ENCODE measurements at regions not wholly inside any gene's neighbourhood (a gene's known extent, or its start where the extent isn't known, plus 50 kb on each side); places are given as distances from the start of the nearest gene placed in this dataset.

- Histone ChIP-seq H3K79me2 (ENCODE audit: insufficient read depth, low read depth) (no peaks in the 10 kb centered on the region), H3K9ac (no peak overlapping the region), H3K4me3 (IDR thresholded peaks at IDR 0.05; ENCODE audit: insufficient read depth, low read depth, low read length) (no peak overlapping the region), H2AFZ (ENCODE audit: low read depth) (no peak overlapping the region), H4K20me1 (ENCODE audit: insufficient read depth) (no peaks in the 10 kb centered on the region), H3K27ac (no peak overlapping the region), H3K4me2 (no peak overlapping the region), H3K4me1 (ENCODE audit: low read depth, poor library complexity, severe bottlenecking) (no peaks in the 10 kb centered on the region), H3K27me3 (ENCODE audit: insufficient read depth, low read depth) (no peaks in the 10 kb centered on the region), H3K36me3 (ENCODE audit: insufficient read depth) (no peaks in the 10 kb centered on the region)
- TF ChIP-seq CTCF (conservative IDR thresholded peaks at IDR 0.05; ENCODE audit: low read depth, low read length), result no peak
Measured at GRCh38 chr4:105023668-105024055, 123.0 kb upstream of the TET2 start.

- H2AFZ ChIP-seq (ENCODE audit: low read depth), result no peak overlapping the region
- no peak overlapping the region for H3K9ac ChIP-seq
- no peaks in the 10 kb centered on the region for H3K4me1 ChIP-seq (ENCODE audit: low read depth, poor library complexity, severe bottlenecking)
- no peak overlapping the region for H3K27ac ChIP-seq
- H3K36me3 ChIP-seq (ENCODE audit: insufficient read depth), result no peaks in the 10 kb centered on the region
- no peak overlapping the region for H3K4me3 ChIP-seq (IDR thresholded peaks at IDR 0.05; ENCODE audit: insufficient read depth, low read depth, low read length)
- no peak overlapping the region for H3K4me2 ChIP-seq
- H3K79me2 ChIP-seq (ENCODE audit: insufficient read depth, low read depth), result no peaks in the 10 kb centered on the region
- no peaks in the 10 kb centered on the region for H4K20me1 ChIP-seq (ENCODE audit: insufficient read depth)
- no peak for TF ChIP-seq CTCF (conservative IDR thresholded peaks at IDR 0.05; ENCODE audit: low read depth, low read length)
- no peaks in the 10 kb centered on the region for H3K27me3 ChIP-seq (ENCODE audit: insufficient read depth, low read depth)
Measured at GRCh38 chr4:105025263-105026017, 121.2 kb upstream of the TET2 start.

GRCh38 chr4:105036991-105037390 is 109.7 kb upstream of the TET2 start:
- Histone ChIP-seq H2AFZ (ENCODE audit: low read depth) (no peak overlapping the region), H3K27ac (no peak overlapping the region), H4K20me1 (ENCODE audit: insufficient read depth) (no peaks in the 10 kb centered on the region), H3K27me3 (ENCODE audit: insufficient read depth, low read depth) (no peaks in the 10 kb centered on the region), H3K79me2 (ENCODE audit: insufficient read depth, low read depth) (no peaks in the 10 kb centered on the region), H3K4me1 (ENCODE audit: low read depth, poor library complexity, severe bottlenecking) (no peaks in the 10 kb centered on the region), H3K9ac (no peak overlapping the region), H3K4me3 (IDR thresholded peaks at IDR 0.05; ENCODE audit: insufficient read depth, low read depth, low read length) (no peak overlapping the region), H3K36me3 (ENCODE audit: insufficient read depth) (no peaks in the 10 kb centered on the region), H3K4me2 (no peak overlapping the region)
- TF ChIP-seq CTCF (conservative IDR thresholded peaks at IDR 0.05; ENCODE audit: low read depth, low read length), result no peak

GRCh38 chr4:105042451-105042850 is 104.2 kb upstream of the TET2 start:
- no peaks in the 10 kb centered on the region for H3K4me1 ChIP-seq (ENCODE audit: low read depth, poor library complexity, severe bottlenecking)
- H3K4me3 ChIP-seq (IDR thresholded peaks at IDR 0.05; ENCODE audit: insufficient read depth, low read depth, low read length), result no peak overlapping the region
- H3K4me2 ChIP-seq, result no peak overlapping the region
- H3K79me2 ChIP-seq (ENCODE audit: insufficient read depth, low read depth), result no peaks in the 10 kb centered on the region
- no peak overlapping the region for H3K9ac ChIP-seq
- no peak for TF ChIP-seq CTCF (conservative IDR thresholded peaks at IDR 0.05; ENCODE audit: low read depth, low read length)
- no peaks in the 10 kb centered on the region for H4K20me1 ChIP-seq (ENCODE audit: insufficient read depth)
- H2AFZ ChIP-seq (ENCODE audit: low read depth), result no peak overlapping the region
- H3K27me3 ChIP-seq (ENCODE audit: insufficient read depth, low read depth), result no peaks in the 10 kb centered on the region
- H3K36me3 ChIP-seq (ENCODE audit: insufficient read depth), result no peaks in the 10 kb centered on the region
- no peak overlapping the region for H3K27ac ChIP-seq

Measured in KMS-11 (cell line).